KOPT-K1 (cell line): ENCODE measurements at regions not wholly inside any gene's neighbourhood (a gene's known extent, or its start where the extent isn't known, plus 50 kb on each side); places are given as distances from the start of the nearest gene placed in this dataset.

Source experiments
- H3K27ac ChIP-seq: fragments of 200-600 bp; sonication (generic); 2 replicates; pipeline ENCODE4 v1.5.1; 2016; ENCODE audit warnings: antibody characterized with exemption, mild to moderate bottlenecking, low read depth, low read length; ENCODE audit not compliant: poor library complexity, severe bottlenecking
- H3K36me3 ChIP-seq: fragments of 200-600 bp; sonication (generic); 2 replicates; pipeline ENCODE4 v1.5.1; 2017; ENCODE audit warnings: antibody characterized with exemption, mild to moderate bottlenecking, low read length, moderate library complexity; ENCODE audit not compliant: insufficient read depth
- H3K9me3 ChIP-seq: fragments of 200-600 bp; sonication (generic); 2 replicates; pipeline ENCODE4 v1.5.1; 2017; ENCODE audit warnings: antibody characterized with exemption, low read length, mild to moderate bottlenecking; ENCODE audit not compliant: insufficient read depth, poor library complexity, severe bottlenecking

DNA sequence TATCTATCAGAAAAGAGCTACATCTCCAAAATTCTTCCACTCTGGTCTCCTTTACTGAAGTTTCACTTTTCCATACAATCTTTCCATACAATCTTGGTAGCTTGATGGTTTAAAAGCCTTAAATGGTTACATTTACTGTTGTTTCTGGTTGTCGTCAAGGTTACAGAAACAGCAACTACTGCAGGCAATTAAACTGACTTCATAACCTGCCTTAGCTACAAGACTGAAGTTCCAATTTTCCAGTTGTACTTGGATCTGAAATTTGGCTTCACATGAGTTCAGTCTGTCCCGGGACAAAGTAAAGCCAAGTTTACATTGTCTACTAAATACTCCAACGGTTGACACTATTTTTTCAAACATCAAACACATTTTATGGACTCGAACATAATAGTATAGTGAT lies 326.4 kb downstream of the ANKRD50 start:
- no peak overlapping the region for H3K27ac ChIP-seq
- H3K36me3 ChIP-seq, result no peaks in the 10 kb centered on the region
- no peaks in the 10 kb centered on the region for H3K9me3 ChIP-seq

- no peaks in the 10 kb centered on the region for H3K9me3 ChIP-seq
- H3K27ac ChIP-seq, result no peak overlapping the region
- no peaks in the 10 kb centered on the region for H3K36me3 ChIP-seq
Observed at GRCh38 chr4:124386648-124387047, 325.9 kb downstream of the ANKRD50 start.

- H3K9me3 ChIP-seq, result no peaks in the 10 kb centered on the region
- no peaks in the 10 kb centered on the region for H3K36me3 ChIP-seq
- H3K27ac ChIP-seq, result no peak overlapping the region
Observed at GRCh38 chr4:124389591-124389990, 322.9 kb downstream of the ANKRD50 start.

- Histone ChIP-seq H3K9me3 (no peaks in the 10 kb centered on the region), H3K27ac (no peak overlapping the region), H3K36me3 (no peaks in the 10 kb centered on the region)
Observed at GRCh38 chr4:124390861-124391260, 321.7 kb downstream of the ANKRD50 start.

GRCh38 chr4:124396333-124396732 lies 316.2 kb downstream of the ANKRD50 start:
- H3K36me3 ChIP-seq, result no peaks in the 10 kb centered on the region
- no peaks in the 10 kb centered on the region for H3K9me3 ChIP-seq
- no peak overlapping the region for H3K27ac ChIP-seq

- no peaks in the 10 kb centered on the region for H3K36me3 ChIP-seq
- no peaks in the 10 kb centered on the region for H3K9me3 ChIP-seq
- H3K27ac ChIP-seq, result no peak overlapping the region
Observed at GRCh38 chr4:124401606-124402005, 310.9 kb downstream of the ANKRD50 start.

DNA sequence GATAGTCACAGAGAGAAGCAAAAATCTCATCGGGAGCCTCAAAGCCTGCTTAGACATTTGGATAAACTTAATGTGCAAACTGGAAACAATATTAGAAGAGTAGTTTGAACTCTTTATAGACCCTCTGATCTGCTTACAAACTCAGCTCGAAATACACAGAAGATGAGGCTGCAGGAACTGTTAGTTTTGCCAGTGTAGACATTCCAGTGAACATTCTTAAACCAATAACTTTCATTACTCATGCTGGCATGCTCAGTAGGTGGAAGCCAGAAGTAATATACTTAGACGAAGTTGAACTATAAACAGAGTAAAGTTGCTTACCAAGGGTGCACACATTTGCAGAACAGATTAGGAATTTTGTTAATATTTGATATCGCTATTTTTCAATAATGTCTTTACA lies 303.5 kb downstream of the ANKRD50 start:
- Histone ChIP-seq H3K9me3 (no peaks in the 10 kb centered on the region), H3K27ac (no peak overlapping the region), H3K36me3 (no peaks in the 10 kb centered on the region)

DNA sequence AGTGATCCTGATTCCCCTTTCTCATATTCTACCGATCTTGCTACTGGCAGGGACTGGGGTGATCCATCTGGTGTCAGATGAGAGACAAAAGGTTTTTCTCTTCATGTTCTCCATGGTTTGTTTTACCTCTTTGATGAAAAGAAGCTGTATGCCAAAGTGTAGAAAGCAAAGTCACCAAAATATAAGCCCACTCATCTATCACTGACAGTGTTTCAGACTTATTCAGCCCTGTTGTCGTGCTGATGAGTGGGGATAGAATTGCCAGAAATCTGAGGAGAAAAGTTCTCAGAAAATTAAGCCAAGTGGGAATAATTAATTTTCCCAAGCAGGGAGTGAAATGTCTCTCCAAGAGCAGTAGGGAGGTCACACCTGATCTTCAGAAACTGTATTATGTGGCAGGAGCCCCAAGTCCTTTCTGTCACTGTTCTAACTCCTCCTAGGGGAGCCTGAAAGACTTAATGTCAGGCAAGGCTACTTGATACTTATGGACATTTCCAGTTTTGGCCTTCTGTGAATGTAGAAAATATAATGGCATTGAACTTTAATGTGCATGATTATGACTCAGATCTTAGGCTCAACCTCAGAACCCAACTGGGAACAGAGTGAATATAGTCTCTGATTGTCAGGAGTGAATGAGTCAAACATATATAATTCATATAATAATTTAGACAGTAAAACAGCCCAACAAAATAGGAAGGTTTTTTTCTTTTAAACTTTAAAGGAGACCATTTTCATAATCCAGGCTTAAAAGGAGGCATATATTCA lies 298.1 kb downstream of the ANKRD50 start:
- H3K27ac ChIP-seq, result no peak overlapping the region

GRCh38 chr4:124415146-124415545 lies 297.4 kb downstream of the ANKRD50 start:
- Histone ChIP-seq H3K27ac (no peak overlapping the region), H3K36me3 (no peaks in the 10 kb centered on the region), H3K9me3 (no peaks in the 10 kb centered on the region)

More for the DNA sequence above, 298.1 kb downstream of the ANKRD50 start:
- Histone ChIP-seq H3K36me3 (no peaks in the 10 kb centered on the region), H3K9me3 (no peaks in the 10 kb centered on the region)

DNA sequence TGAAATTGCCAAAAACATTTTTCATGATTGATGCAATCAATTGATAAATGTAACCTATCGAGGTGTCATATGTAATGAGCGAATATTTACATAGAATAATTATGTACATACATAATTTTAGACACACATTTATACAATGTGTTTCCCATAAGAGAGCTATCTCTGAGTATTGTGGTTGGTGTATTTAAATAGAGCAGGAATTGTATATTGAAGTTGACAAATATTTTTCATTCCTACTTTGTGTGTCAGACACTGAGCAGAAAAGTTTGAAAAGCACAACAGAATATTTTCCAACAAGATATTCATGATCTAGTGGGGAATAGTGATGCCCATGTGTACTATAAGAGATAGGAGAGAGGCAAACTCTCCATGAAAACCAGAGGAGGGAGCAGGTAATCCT lies 295.2 kb downstream of the ANKRD50 start:
- Histone ChIP-seq H3K36me3 (no peaks in the 10 kb centered on the region), H3K27ac (no peak overlapping the region), H3K9me3 (no peaks in the 10 kb centered on the region)

- H3K27ac ChIP-seq, result no peak overlapping the region
- H3K9me3 ChIP-seq, result no peaks in the 10 kb centered on the region
- H3K36me3 ChIP-seq, result no peaks in the 10 kb centered on the region
Observed at GRCh38 chr4:124420166-124420695, 292.3 kb downstream of the ANKRD50 start.

DNA sequence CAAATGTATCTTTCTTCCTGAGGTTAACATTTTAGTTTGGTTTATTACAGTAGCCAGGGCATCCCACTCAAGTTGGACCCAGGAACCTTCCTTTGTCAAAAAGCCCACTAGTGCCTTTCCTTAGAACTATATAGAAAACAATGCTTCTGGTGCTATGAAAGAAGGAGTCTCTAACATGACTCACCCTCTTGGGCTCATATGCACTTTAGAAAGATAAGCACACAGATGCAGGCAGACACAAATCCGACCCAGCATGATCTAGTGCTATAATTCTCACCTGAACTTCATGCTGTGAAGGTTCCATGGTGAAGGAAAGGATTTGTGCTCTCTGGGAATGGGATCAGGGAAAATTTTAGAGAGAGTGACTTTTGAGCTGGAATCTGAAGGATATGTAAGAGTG lies 289.4 kb downstream of the ANKRD50 start:
- H3K27ac ChIP-seq, result no peak overlapping the region
- no peaks in the 10 kb centered on the region for H3K9me3 ChIP-seq
- no peaks in the 10 kb centered on the region for H3K36me3 ChIP-seq

DNA sequence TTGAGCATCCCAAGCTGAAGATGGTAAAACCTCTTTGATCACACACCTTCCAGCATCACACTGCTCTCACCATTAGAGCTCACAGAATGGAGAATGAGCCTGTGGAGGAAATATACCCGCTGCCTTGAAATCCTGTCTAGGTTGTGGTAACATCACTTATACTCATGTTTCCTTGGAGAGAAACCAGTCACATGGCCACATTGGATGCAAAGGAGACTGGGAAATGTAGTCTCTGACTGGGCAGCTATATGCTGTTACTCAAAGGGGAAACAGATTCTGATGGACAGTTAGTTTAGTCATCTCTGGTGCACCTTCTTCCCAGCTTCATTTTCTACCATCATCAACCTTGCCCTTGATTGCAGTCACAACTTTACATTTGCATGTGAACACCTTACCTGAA lies 286.3 kb downstream of the ANKRD50 start:
- H3K9me3 ChIP-seq, result no peaks in the 10 kb centered on the region
- no peaks in the 10 kb centered on the region for H3K36me3 ChIP-seq
- no peak overlapping the region for H3K27ac ChIP-seq

- no peaks in the 10 kb centered on the region for H3K36me3 ChIP-seq
Observed at GRCh38 chr4:124427095-124427767, 285.3 kb downstream of the ANKRD50 start.

GRCh38 chr4:124428648-124429047 lies 283.9 kb downstream of the ANKRD50 start:
- no peak overlapping the region for H3K27ac ChIP-seq
- no peaks in the 10 kb centered on the region for H3K36me3 ChIP-seq
- H3K9me3 ChIP-seq, result no peaks in the 10 kb centered on the region

More at GRCh38 chr4:124427095-124427767, 285.3 kb downstream of the ANKRD50 start:
- Histone ChIP-seq H3K27ac (no peak overlapping the region), H3K9me3 (no peaks in the 10 kb centered on the region)
